Eye (tissue), 1 donor: ENCODE measurements at regions not wholly inside any gene's neighbourhood (a gene's known extent, or its start where the extent isn't known, plus 50 kb on each side); places are given as distances from the start of the nearest gene placed in this dataset.

Experiments
- DNase-seq: peaks from one replicate; pipeline ENCODE4 v3.0.0-alpha.2; 2015

DNA sequence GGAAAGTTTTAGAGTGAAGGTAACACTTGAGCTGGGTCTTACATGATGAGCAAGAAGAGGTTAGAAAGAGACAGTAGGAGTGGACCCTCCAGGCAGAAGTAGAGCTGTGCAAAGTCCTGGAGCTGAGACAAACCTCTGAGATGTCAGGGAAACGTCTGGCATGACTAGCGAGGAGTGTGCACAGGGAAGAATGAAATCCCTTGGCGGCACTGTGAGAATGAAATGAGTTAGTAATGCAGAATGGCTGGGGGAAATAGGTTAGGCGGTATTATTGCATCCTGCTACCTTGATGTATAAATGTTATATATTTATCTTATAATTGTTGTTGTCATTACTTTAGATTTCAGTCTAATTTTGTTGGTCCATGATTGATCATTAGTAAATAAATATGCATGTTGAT lies 457.9 kb upstream of the CCL2 start:
- peak; percentile 12 for DNase-seq

DNA sequence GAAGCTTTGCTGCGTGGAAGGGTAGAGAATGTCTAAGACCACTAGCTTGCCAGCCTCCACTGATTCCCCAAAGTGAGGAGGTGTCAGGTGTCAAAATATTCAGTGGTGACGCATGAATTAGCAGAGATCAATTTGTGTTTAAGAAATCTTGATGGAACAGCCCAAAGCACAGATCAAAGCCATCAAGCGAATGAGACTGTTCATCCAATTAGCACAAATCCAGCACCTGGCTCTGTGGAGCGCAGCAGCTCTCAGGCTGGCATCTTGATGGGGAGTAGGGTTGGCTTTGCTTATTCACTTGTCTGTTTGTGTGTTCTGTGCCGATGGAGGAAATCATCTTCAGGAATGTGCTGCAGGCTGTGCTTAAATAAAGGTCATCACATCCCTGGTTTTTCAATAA lies 456.8 kb upstream of the CCL2 start:
- DNase-seq = peak; percentile 54

DNA sequence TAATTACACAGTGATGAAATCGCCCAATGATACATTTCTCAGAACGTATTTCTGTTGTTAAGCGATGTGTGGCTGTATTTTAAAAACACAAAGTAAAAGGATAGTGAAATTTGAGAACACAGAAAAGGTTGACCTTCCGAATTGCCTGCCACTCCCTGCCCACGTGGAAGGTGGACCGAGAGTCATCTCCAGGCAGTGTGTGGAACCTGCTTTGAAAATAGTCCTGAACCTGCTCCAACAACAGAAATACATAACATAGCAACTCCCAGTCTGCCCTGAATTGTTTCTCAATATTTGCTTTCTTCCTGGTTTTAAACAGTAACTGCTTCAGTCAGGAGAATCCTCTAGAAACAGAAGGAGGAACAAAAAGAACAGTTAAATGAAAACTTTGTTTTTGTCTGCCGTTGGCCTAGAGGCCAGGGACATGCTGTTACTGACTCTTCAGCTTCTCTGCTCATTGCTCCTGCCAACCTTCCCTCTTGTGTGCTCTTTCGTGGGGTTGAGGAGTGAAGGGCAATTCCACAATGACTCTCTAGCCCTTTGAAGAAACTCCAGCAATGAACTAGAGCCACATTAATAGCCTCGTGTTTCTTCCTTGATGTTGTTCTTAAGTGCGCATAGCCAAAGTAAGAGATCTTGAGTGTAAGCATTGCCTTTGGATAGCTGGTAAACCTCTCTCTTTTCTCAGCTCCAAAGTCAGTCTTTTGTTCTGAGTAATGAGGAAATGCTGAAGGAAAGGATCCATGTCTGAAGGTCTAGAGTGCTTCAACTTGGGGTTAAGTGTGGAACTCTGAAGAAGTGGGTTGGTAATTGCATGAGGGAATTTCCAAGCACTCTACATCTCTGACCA lies 452.5 kb upstream of the CCL2 start:
- DNase-seq = no peak

DNA sequence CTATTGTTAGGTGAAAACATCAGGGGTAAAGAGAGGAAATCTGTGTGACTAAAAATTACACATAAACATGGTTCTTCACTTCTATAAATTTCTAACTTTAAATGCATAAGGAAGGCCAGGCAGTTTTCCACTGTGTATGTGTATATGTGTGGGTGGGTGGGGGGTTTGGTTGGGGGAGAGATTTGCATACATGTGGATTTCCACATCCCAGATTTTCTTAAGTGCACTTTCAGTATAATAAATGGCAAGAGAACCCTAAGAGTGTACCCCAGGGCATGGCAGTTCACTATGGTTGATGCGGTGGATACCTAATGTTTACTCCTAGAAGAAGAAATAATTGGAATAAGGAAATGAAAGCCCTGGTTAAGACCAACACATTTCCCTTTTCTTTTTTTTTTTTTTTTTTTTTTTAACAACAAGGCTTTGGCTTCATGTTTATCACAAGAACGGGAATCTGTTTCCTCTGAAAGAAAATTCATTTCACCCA lies 451.8 kb upstream of the CCL2 start:
- no peak for DNase-seq

DNA sequence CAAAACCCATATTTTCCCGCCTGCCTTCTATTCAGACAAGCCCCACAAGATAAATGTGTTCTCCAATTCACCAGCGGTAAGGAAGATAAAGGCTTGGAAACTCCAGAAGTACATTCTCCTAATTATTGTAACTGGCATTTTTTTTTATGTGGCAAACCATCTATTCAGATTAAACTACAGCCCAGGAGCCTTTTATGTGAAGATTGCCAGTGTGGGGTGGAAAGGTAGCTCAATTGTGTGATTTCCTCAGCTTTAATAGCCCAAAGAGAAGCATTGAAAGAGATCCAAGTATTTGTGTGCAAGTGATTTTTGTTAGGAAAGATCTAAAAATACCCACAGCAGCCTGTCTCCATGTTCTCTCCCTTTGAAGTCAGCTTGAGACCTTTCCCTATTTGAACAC lies 451.4 kb upstream of the CCL2 start:
- no peak for DNase-seq

DNA sequence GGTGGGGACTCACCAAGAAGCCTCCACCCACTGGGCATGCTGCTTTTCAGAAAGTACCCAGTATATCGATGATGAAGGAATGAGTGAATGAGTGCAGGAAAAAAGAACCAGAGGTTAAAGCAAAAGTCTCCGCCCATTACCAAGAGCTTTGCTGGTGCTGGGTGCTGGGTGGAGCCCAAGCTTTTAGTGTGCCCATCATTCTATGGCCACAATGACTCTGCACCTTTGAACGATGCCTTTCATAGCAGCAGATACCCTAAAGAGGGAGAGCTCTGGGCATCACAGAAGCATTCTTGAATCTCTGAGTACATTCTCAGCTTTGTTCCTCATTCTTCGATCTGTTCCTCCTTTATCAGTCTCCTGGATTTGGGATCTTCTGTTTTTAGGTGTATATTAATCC lies 450.7 kb upstream of the CCL2 start:
- DNase-seq = no peak

DNA sequence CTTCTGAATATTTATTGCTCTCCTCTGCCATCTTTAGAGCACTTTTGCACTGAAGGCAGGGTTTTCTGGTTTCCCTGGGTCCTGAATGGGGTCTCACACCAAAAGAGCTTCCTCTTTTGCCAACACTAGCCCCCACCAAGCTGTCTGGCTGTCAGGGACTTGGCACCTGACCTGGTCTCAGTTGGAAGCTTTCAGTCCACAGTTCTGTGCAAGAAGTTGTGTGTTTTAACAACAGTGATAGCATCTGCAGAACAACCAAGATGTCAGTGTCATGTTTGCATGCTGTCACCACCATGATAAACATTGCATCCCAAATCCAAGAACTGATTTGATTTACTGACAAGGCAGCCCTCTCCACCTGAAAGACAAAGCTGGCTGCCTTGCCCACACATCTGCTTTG lies 448.5 kb upstream of the CCL2 start:
- no peak for DNase-seq

DNA sequence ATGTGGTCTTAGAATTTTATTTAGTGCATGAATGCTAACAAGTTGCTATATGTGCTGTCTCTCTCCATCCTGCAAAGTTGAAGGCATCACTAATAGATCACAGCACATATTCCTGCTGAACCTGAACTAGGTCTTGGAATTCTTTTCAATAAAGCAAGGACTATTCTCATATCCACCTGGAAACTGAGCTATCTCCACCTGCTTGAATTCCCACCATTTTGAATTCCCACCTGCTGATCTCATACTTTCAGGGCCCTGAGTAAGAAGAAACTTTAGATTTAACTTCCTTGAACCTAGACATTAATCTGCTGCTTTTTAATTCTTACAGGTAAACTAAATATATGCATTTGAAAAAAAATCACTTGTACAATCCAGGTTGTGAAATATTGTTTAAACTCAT lies 445.3 kb upstream of the CCL2 start:
- no peak for DNase-seq

DNA sequence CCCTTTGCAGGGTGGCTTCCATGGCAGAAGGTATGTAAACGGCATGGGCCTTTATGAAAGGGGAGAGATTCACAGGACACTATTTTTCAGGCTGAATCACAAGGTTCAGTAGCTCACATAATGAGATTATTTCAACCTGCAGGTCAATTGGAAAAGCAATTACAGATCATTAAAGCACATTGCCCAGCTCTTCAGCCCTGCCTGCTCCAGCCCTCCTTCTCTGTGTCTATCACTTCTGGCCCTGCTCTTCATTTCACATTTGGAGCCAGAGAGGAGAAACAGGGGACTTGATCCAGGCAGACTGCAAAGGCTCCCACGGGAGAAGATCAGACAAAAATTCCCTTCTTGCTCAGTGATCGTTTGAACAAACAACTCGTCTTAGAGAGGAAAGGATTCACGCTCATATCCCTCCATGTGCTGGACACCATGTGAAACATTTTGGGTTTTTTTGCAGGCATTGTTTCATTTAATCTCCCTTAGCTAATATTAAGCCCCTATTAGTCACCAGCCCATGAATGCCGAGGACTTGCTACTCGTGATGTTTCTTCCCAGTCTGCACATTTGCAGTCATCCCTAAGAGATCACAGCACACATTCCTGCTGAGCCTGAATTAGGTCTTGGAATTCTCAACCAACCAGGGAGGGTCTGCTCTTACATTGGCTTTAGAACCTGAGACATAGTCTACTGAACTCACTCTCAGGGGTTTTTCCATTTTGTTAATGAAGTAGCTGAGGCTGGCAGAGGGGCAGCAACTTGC lies 443.9 kb upstream of the CCL2 start:
- peak; percentile 63 for DNase-seq

DNA sequence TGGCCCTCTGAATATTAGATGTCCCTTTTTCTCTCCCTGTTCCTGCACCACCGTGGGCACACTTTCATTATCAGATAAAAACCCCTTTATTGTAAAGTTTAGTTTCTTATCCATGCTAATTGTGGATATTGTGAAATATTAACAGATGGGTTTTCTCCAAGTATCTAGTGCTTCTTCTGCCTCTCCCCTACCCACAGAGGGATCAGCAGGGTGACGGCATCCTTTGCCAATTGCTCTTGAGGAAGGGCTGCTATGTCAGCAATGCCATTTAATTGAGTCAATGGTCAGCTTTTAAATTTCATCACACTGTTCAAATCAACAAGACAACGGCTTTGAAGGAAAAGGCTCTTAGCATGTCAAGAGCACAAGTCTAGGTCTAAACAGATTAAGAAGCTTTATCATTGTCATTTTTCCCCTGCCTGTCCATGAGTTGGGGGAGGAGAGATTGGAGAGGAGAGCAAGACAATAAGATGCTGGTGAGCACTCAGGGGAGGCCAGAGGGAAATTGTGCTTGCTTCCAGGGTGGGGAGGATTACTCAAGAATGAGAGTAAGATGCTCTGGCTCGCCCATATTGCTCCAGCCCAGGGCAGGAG lies 443.0 kb upstream of the CCL2 start:
- DNase-seq = peak; percentile 9

DNA sequence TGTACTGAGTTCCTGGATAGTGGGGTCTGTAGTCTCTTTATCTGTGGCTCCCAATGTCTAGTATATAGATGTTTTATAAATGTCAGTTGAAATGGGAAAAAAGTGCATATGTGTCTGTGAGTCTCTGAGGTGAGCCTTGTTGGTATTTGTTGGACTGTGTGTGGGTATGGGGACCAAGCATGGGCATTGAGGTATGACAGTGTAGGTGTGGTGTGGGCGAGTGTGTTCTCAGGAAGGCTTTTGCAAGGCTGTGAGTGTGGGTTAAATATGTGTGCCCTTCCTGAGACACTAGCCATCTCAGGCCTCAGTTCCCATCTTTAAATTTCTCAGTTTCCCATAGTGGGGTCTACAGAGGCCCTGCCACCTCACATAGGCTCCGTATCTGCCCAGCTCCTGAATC lies 440.2 kb upstream of the CCL2 start:
- DNase-seq = no peak

DNA sequence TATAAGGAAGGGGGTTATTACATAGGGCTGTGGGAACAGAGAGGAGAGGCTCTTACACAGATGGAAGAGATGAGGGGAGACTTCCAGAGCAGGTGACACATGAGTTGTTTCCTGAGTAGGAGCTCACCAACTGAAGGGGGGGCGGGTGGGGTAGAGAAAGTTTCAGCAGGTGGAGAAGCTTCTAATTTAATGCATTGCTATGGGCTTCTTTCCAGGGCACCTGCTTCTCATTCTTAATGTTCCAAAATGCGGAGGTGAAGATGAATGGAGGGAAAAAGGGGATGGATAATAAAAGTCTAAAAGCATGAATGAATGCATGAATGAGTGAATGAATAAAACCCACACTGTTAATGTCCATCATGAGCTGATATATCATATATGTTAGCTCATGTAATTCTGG lies 439.0 kb upstream of the CCL2 start:
- no peak for DNase-seq

DNA sequence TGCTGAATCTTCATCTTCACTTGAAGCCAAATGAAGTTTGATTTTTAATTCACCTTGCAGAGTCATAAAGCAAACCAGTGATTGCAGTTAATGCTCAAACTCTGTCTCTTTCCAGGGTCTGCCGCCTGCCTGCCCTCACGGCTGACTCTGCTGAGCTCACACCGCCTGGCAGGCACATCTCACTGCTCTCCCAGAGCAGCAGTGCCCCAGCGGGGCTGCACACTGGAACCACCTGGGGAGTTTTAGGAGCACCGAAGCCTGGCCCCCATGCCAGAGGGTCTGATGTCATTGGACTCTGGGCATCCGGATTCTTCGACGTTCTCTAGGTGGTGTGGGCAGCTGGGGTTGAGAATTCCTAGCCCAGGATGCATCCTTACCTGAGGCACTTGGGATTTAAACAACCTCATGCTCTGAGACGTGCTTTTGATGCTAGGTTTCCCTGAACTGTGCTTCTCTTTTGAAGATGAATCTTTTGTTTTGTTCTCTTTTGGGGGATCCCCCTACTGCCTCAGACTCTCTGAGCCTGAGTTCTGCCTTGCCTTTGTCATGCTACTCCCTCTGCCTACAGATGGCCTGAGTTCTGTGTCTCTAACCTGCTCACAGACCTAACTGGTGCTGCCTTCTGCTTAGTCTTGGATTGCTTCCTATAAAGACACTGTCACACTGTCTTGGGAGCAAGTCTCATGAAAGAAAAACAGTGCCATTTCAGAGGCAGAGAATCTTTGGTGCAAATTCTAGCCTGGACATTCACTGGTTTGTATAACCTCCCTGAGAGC lies 438.1 kb upstream of the CCL2 start:
- no peak for DNase-seq

DNA sequence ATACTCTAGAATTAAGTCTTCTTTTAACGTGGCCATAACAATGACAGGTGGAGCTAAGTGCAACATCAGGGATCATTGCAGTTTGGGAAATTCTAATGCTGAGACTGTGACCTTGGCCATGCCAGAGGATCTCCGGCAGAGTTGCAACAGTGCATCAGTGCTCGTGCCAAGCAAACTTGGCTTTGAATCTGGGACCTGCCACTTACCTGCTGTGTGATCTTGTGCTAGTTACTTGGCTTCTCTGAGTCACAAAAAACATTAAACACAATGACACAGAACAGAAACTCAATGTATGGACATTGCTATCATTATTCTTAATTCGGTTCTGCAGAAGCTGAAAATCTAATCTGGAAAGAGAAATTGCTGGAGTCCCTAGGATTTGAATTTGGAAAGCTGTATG lies 435.5 kb upstream of the CCL2 start:
- no peak for DNase-seq

DNA sequence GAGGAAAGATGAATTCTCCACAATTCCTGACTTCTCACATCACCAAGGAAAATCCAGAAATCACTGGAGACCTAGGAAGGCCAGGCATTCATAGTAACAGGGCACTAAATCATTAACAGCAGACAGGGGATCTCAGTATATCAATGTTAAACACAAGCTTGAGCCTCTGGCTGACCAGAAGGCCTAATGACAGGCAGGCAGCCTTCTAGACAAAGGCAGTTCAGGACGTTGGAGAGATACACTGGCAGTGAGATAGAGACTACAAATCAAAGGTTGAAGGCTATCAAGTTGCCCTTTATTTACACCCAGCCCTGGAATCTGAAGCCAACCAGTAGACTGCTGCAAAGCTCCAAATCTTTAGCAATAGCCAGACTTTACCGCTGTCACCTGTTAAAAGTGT lies 422.8 kb upstream of the CCL2 start:
- no peak for DNase-seq

DNA sequence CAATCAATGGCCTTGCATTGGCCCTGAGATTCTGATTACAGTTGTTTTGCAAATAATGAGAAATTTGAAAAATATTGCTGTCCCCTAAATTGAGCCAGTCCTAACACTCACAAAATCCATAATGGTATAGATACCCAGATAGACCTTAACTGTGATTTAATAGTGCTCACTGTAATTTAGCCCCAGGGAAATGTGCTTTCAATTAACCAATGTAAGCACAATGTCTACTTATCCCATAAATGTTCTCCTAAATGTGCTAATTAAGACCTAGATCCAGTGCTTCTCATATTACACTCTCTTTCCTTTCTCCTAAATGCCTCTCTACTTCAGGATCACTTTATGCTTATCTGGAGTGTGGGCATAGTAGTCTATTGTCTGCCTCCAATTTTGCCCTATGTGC lies 417.8 kb upstream of the CCL2 start:
- DNase-seq = no peak

DNA sequence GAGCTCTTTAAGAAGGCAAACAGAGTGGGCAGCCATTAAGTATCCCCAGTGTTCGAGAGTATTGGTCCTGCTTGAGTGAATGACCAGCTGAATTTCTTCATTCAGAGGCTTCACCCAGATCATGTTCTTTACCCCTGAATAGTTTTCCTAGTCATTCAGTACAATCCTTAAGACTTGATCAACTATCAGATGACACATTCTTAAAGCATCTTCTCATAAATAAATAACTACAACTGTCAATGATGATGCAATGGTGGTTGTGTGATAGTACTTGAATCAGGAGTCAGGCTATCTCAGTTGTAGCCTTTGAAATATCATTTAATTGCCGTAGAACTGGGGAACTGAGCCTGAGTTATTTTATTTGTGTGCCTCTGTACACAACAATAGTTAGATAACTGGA lies 416.8 kb upstream of the CCL2 start:
- DNase-seq = no peak

DNA sequence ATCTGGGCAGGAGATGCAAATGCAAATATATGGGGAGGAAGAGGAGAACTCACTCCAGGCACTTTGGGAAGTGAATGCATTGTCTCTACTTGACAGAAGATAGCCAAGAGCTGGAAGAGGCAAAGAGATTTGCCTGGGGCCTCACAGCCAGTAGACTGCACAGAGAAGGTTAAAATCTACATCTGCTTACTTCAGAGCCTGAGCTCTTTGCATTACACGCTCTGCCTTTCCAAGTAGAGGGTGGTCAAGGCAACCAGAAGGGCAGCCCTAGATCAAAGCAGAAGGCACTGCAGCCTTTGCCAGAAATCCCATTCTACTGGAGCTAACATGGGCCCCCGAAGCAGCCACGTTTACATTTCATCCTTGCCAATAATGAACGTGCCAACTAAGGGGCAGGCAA lies 407.2 kb upstream of the CCL2 start:
- no peak for DNase-seq

DNA sequence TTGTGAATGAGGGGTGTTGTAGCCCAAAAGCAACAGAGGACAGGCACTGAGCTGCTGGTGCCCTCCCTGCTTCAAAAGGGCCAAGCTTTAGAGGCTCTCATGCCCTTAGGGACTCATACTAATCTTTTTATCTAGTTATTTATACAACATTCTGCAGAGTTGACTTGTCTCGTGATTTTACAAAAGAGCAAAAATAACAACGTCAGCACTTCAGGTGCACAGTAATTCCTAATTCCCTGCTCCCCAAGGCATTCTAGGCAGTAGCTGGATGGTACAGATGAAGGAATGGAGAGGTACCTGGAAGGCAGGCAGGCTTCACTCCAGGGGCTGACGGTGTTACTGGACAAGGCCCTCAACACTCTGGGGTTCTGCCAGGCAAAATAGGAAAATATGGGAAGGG lies 406.7 kb upstream of the CCL2 start:
- DNase-seq = no peak

DNA sequence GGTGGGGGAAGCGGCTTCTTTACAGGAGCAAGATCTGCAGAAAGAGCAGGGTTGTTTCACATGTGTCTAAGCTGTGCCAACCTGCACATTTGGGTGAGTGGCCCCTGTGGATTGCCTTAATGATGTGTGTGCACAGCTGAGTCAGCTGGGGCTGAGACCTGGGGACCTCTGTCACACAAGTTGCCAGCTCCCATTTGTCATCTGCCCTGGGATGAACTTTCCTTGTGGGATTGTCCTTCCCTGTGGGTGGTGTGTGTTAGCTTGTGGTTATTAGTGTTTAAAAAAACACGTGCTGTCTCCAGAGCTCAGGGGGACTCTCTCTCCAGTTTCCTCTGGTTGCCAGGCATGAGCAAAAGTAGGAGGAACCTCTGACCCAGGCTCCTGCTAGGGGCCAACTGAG lies 400.5 kb upstream of the CCL2 start:
- peak; percentile 20 for DNase-seq

DNA sequence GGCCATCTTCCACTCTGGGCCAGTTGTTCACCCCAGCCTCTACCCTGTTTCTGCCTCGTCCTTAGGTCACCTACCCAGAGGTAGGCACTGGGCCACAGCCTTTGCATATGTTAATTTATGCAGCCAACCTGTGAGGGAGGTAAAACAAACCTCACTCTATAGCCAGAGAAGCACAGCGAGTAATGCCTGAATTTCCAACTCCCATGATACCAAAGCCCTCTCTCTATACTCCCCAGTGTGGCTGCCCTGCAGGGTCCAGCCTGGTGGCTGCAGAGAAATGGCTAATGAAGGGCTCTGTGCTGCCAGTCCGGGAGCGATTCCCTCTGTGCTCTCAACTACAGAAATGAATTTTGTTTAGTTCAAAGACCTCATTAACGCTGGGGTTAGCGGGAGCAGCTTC lies 397.0 kb upstream of the CCL2 start:
- DNase-seq = no peak

DNA sequence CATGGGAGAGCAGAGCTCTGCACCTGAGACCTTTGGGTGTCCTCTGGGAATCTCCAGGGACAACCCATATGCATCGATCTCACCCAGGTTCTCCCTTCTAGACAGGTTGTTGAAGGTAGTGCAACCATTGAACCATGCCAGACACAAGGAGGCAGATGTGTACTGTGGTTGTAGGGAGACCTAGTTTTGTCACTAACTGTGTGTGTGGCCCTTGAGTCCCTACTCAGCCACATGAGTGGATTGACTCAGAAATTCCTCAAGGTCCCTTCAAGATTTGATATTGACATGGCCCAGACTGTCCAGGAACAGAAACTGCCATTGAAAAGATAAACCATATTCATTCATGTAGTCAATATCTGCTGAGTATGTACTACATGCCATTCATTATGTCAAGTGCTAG lies 396.4 kb upstream of the CCL2 start:
- no peak for DNase-seq
